ENCODE measurements at regions not wholly inside any gene's neighbourhood (a gene's known extent, or its start where the extent isn't known, plus 50 kb on each side); places are given as distances from the start of the nearest gene placed in this dataset.
A peak's percentile ranks its signal among the peaks of the same experiment; 100 is the strongest.

DNA sequence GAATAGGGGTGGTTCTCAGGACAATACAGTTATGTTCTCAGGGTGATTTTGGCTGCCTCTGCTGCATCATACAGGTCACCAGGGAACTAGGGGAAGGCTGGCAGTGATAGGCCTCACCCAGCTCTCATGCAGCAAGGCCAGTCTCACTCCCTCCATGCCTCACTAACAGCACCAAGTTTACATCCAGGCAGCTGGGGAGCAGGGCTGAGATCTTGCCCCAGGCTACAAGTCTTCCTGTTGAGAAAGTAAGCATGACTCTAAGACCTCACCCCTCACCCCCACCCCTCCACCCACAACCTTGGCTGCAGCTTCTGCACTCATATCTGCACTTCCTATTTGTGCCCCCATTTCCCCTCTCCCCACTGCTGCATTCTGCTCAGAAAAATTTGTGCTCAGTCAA lies 481.2 kb downstream of the ACTL7B start:
- Histone ChIP-seq H4K8ac (ENCODE audit: low read depth, low read length) (no peak overlapping the region), H3K4me1 (ENCODE audit: control insufficient read depth in 1 of 2, insufficient read depth in 2 of 2, low read length in 2 of 2) (peaks cover 16 to 19% of the 10 kb centered on the region in 2 experiments), H4K91ac (ENCODE audit: low read depth, low read length) (no peak overlapping the region), H2BK12ac (ENCODE audit: low read length) (no peak overlapping the region), H3K14ac (ENCODE audit: low read length) (no peak overlapping the region), H4K12ac (ENCODE audit: low read depth, low read length) (no peak overlapping the region), H2BK120ac (ENCODE audit: insufficient read depth, low read length, poor library complexity) (no peak overlapping the region), H3K79me1 (ENCODE audit: low read length) (peaks cover 6% of the 10 kb centered on the region), H3K27ac (ENCODE audit: low read depth, low read length) (no peak overlapping the region), H2AK5ac (ENCODE audit: low read length) (no peak overlapping the region), H3K4me3 (ENCODE audit: low read depth, low read length) (no peak overlapping the region), H3K18ac (ENCODE audit: low read length) (no peak overlapping the region), H2AFZ (ENCODE audit: insufficient read depth, low read length, poor library complexity) (no peak overlapping the region), H2BK5ac (ENCODE audit: low read depth, low read length, poor library complexity) (peak overlapping the region; percentile 19), H3K27me3 (ENCODE audit: insufficient read depth, low read length) (no peaks in the 10 kb centered on the region), H3K36me3 (ENCODE audit: control insufficient read depth in 1 of 2, insufficient read depth in 2 of 2, low read length in 2 of 2) (no peaks in the 10 kb centered on the region), H3K4me2 (ENCODE audit: low read length) (no peak overlapping the region), H3K4ac (ENCODE audit: low read depth, low read length) (no peak overlapping the region), H3K79me2 (ENCODE audit: control insufficient read depth, insufficient read depth, low read length, poor library complexity) (no peaks in the 10 kb centered on the region), H3K9ac (ENCODE audit: low read length) (no peak overlapping the region), H3K9me3 (ENCODE audit: insufficient read depth, low read depth, low read length) (no peaks in the 10 kb centered on the region), H3K23ac (ENCODE audit: low read length) (no peak overlapping the region)
- DNase-seq: no peak

DNA sequence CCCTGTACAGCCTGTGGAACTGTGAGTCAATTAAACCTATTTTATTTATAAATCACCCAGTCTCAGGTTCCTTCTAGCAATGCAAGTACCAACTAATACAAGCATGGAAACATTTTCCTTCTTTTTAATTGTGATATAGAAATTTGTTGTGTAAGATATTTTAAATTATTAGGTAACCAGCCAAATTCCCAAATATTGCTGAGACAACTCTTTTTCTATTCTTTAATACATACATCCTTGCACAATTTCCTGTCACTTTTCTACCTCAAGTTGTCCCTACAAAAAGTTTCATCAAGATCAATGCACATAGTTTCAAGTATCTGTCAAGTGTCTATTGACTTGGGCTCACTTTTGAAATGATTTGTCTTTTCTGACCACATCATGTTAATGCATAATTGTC lies 488.6 kb downstream of the ACTL7B start:
- H3K4me3 ChIP-seq (ENCODE audit: low read depth, low read length): no peak overlapping the region
- H3K4me1 ChIP-seq (ENCODE audit: control insufficient read depth in 1 of 2, insufficient read depth in 2 of 2, low read length in 2 of 2): no peaks in the 10 kb centered on the region
- H3K27me3 ChIP-seq (ENCODE audit: insufficient read depth, low read length): no peaks in the 10 kb centered on the region
- no peaks in the 10 kb centered on the region for H3K79me1 ChIP-seq (ENCODE audit: low read length)
- no peak overlapping the region for H4K91ac ChIP-seq (ENCODE audit: low read depth, low read length)
- no peaks in the 10 kb centered on the region for H3K9me3 ChIP-seq (ENCODE audit: insufficient read depth, low read depth, low read length)
- no peak overlapping the region for H4K12ac ChIP-seq (ENCODE audit: low read depth, low read length)
- DNase-seq: no peak
- no peak overlapping the region for H3K23ac ChIP-seq (ENCODE audit: low read length)
- no peak overlapping the region for H2BK120ac ChIP-seq (ENCODE audit: insufficient read depth, low read length, poor library complexity)
- H3K36me3 ChIP-seq (ENCODE audit: control insufficient read depth in 1 of 2, insufficient read depth in 2 of 2, low read length in 2 of 2): no peaks in the 10 kb centered on the region
- H3K4me2 ChIP-seq (ENCODE audit: low read length): no peak overlapping the region
- no peak overlapping the region for H2AK5ac ChIP-seq (ENCODE audit: low read length)
- no peak overlapping the region for H3K4ac ChIP-seq (ENCODE audit: low read depth, low read length)
- H3K27ac ChIP-seq (ENCODE audit: low read depth, low read length): no peak overlapping the region
- no peak overlapping the region for H4K8ac ChIP-seq (ENCODE audit: low read depth, low read length)
- H2BK5ac ChIP-seq (ENCODE audit: low read depth, low read length, poor library complexity): no peak overlapping the region
- no peak overlapping the region for H3K9ac ChIP-seq (ENCODE audit: low read length)
- no peak overlapping the region for H3K14ac ChIP-seq (ENCODE audit: low read length)
- H2AFZ ChIP-seq (ENCODE audit: insufficient read depth, low read length, poor library complexity): no peak overlapping the region
- H3K18ac ChIP-seq (ENCODE audit: low read length): no peak overlapping the region
- H2BK12ac ChIP-seq (ENCODE audit: low read length): no peak overlapping the region
- no peaks in the 10 kb centered on the region for H3K79me2 ChIP-seq (ENCODE audit: control insufficient read depth, insufficient read depth, low read length, poor library complexity)

DNA sequence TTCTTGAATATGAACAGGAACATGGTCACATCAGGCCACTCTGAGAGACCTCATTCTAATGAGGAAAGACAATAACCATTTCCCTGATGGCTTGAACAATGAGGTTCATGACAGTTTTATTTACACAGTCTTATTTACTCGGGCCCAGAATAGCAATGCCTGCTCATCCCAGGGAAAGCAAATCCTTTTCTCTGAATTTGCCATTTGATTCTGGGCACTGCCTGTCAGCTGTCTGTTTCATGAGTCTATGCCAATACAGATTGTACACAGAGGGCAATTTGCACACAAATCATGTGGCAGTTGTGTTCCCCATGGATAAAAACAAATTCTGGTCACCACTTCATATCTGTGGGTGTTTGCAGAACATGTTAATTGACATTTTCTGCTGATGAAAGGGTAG lies 492.5 kb downstream of the ACTL7B start:
- Histone ChIP-seq H3K4me2 (ENCODE audit: low read length) (no peak overlapping the region), H4K8ac (ENCODE audit: low read depth, low read length) (no peak overlapping the region), H3K79me1 (ENCODE audit: low read length) (no peaks in the 10 kb centered on the region), H3K36me3 (ENCODE audit: control insufficient read depth in 1 of 2, insufficient read depth in 2 of 2, low read length in 2 of 2) (no peaks in the 10 kb centered on the region), H2AFZ (ENCODE audit: insufficient read depth, low read length, poor library complexity) (no peak overlapping the region), H2BK120ac (ENCODE audit: insufficient read depth, low read length, poor library complexity) (no peak overlapping the region), H3K9me3 (ENCODE audit: insufficient read depth, low read depth, low read length) (no peaks in the 10 kb centered on the region), H4K12ac (ENCODE audit: low read depth, low read length) (no peak overlapping the region), H3K79me2 (ENCODE audit: control insufficient read depth, insufficient read depth, low read length, poor library complexity) (no peaks in the 10 kb centered on the region), H3K27ac (ENCODE audit: low read depth, low read length) (no peak overlapping the region), H3K23ac (ENCODE audit: low read length) (no peak overlapping the region), H3K4ac (ENCODE audit: low read depth, low read length) (no peak overlapping the region), H3K18ac (ENCODE audit: low read length) (no peak overlapping the region), H2BK12ac (ENCODE audit: low read length) (no peak overlapping the region), H2AK5ac (ENCODE audit: low read length) (no peak overlapping the region), H3K9ac (ENCODE audit: low read length) (no peak overlapping the region), H3K4me1 (ENCODE audit: control insufficient read depth in 1 of 2, insufficient read depth in 2 of 2, low read length in 2 of 2) (no peaks in the 10 kb centered on the region), H3K14ac (ENCODE audit: low read length) (no peak overlapping the region), H3K27me3 (ENCODE audit: insufficient read depth, low read length) (no peaks in the 10 kb centered on the region), H4K91ac (ENCODE audit: low read depth, low read length) (no peak overlapping the region), H3K4me3 (ENCODE audit: low read depth, low read length) (no peak overlapping the region), H2BK5ac (ENCODE audit: low read depth, low read length, poor library complexity) (no peak overlapping the region)
- DNase-seq: no peak
- no CpG with 5 or more reads among the region's 1 CpG for WGBS (ENCODE audit: extremely low coverage, insufficient coverage, insufficient read length)

DNA sequence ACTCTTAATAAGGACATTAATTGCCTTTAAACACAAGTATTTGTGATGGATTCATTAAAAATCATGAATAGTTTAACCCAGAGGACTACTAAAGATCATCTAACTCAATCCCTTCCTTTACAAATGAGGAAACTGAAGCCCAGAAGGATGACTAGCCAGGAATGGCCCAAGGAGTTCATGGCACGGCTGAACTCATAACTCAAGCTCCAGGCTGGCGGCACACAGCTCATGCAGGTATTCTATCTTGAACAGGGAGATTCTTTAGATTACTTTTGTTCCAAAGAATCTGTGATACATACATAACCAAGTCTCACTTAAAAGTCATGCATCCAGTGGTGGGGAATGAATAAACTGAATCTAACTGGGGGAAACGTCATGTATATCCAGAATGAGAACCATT lies 495.5 kb downstream of the ACTL7B start:
- Histone ChIP-seq H3K4me3 (ENCODE audit: low read depth, low read length) (no peak overlapping the region), H2AK5ac (ENCODE audit: low read length) (no peak overlapping the region), H3K4me1 (ENCODE audit: control insufficient read depth in 1 of 2, insufficient read depth in 2 of 2, low read length in 2 of 2) (no peaks in the 10 kb centered on the region), H2BK5ac (ENCODE audit: low read depth, low read length, poor library complexity) (no peak overlapping the region), H3K27me3 (ENCODE audit: insufficient read depth, low read length) (no peaks in the 10 kb centered on the region), H2BK120ac (ENCODE audit: insufficient read depth, low read length, poor library complexity) (no peak overlapping the region), H3K79me1 (ENCODE audit: low read length) (no peaks in the 10 kb centered on the region), H3K23ac (ENCODE audit: low read length) (no peak overlapping the region), H3K9ac (ENCODE audit: low read length) (no peak overlapping the region), H3K79me2 (ENCODE audit: control insufficient read depth, insufficient read depth, low read length, poor library complexity) (no peaks in the 10 kb centered on the region), H3K4ac (ENCODE audit: low read depth, low read length) (no peak overlapping the region), H3K18ac (ENCODE audit: low read length) (no peak overlapping the region), H3K14ac (ENCODE audit: low read length) (no peak overlapping the region), H3K4me2 (ENCODE audit: low read length) (no peak overlapping the region), H4K8ac (ENCODE audit: low read depth, low read length) (no peak overlapping the region), H3K36me3 (ENCODE audit: control insufficient read depth in 1 of 2, insufficient read depth in 2 of 2, low read length in 2 of 2) (no peaks in the 10 kb centered on the region), H4K12ac (ENCODE audit: low read depth, low read length) (no peak overlapping the region), H4K91ac (ENCODE audit: low read depth, low read length) (no peak overlapping the region), H3K27ac (ENCODE audit: low read depth, low read length) (no peak overlapping the region), H2AFZ (ENCODE audit: insufficient read depth, low read length, poor library complexity) (no peak overlapping the region), H3K9me3 (ENCODE audit: insufficient read depth, low read depth, low read length) (no peaks in the 10 kb centered on the region), H2BK12ac (ENCODE audit: low read length) (no peak overlapping the region)
- no CpG with 5 or more reads among the region's 3 CpGs for WGBS (ENCODE audit: extremely low coverage, insufficient coverage, insufficient read length)
- DNase-seq: peak; percentile 77 to 89

DNA sequence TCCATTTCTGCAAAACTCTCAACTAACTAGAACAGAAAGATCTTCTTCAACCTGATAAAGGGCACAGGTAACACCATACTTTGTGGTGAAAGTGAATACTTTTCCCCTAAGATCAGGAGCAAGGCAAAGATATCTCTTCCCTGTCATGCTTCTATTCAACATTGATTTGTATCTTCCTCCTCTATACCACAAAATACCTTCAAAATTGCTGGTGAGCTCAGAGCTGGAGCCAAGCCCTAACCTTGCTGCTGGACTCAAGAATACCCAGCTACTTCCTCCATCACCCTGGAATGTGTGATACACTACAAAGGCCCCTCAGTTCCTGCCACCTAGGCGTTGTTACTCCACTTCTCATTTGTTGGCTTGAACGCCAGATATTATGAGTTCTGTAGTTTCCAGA lies 499.0 kb downstream of the ACTL7B start:
- Histone ChIP-seq H3K36me3 (ENCODE audit: control insufficient read depth in 1 of 2, insufficient read depth in 2 of 2, low read length in 2 of 2) (no peaks in the 10 kb centered on the region), H3K4me2 (ENCODE audit: low read length) (no peak overlapping the region), H3K79me2 (ENCODE audit: control insufficient read depth, insufficient read depth, low read length, poor library complexity) (no peaks in the 10 kb centered on the region), H3K23ac (ENCODE audit: low read length) (no peak overlapping the region), H2BK12ac (ENCODE audit: low read length) (no peak overlapping the region), H2BK5ac (ENCODE audit: low read depth, low read length, poor library complexity) (no peak overlapping the region), H3K27ac (ENCODE audit: low read depth, low read length) (no peak overlapping the region), H4K8ac (ENCODE audit: low read depth, low read length) (no peak overlapping the region), H3K18ac (ENCODE audit: low read length) (no peak overlapping the region), H3K14ac (ENCODE audit: low read length) (no peak overlapping the region), H3K4me1 (ENCODE audit: control insufficient read depth in 1 of 2, insufficient read depth in 2 of 2, low read length in 2 of 2) (no peaks in the 10 kb centered on the region), H3K9ac (ENCODE audit: low read length) (no peak overlapping the region), H3K4ac (ENCODE audit: low read depth, low read length) (no peak overlapping the region), H3K9me3 (ENCODE audit: insufficient read depth, low read depth, low read length) (no peaks in the 10 kb centered on the region), H3K4me3 (ENCODE audit: low read depth, low read length) (no peak overlapping the region), H2AK5ac (ENCODE audit: low read length) (no peak overlapping the region), H3K79me1 (ENCODE audit: low read length) (no peaks in the 10 kb centered on the region), H4K12ac (ENCODE audit: low read depth, low read length) (no peak overlapping the region), H2AFZ (ENCODE audit: insufficient read depth, low read length, poor library complexity) (no peak overlapping the region), H4K91ac (ENCODE audit: low read depth, low read length) (no peak overlapping the region), H3K27me3 (ENCODE audit: insufficient read depth, low read length) (no peaks in the 10 kb centered on the region), H2BK120ac (ENCODE audit: insufficient read depth, low read length, poor library complexity) (no peak overlapping the region)
- no CpG with 5 or more reads among the region's 2 CpGs for WGBS (ENCODE audit: extremely low coverage, insufficient coverage, insufficient read length)
- DNase-seq: peak; percentile 17 to 66
